Testis (tissue), 2 donors: ENCODE measurements at regions not wholly inside any gene's neighbourhood (a gene's known extent, or its start where the extent isn't known, plus 50 kb on each side); places are given as distances from the start of the nearest gene placed in this dataset.

Experiments
- CTCF ChIP-seq, 3 experiments: fragments of 450-650 bp in 2 of 3; fragments of 200-600 bp in 1 of 3; sonication (generic) in 1 of 3; IDR thresholded peaks; one replicate each; pipeline ENCODE4 v1.5.1; 2016 to 2019; ENCODE audit warnings: antibody characterized with exemption in 3 of 3, mild to moderate bottlenecking in 2 of 3, moderate library complexity in 1 of 3
- POLR2A ChIP-seq: fragments of 450-650 bp; IDR thresholded peaks from one replicate; pipeline ENCODE4 v1.6.1; 2017; ENCODE audit warnings: antibody characterized with exemption, mild to moderate bottlenecking, moderate library complexity

- TF ChIP-seq POLR2A (no peak), CTCF (IDR thresholded peaks at IDR 0.05) (no peak)
Measured at GRCh38 chr6:170464080-170464479, 89.0 kb downstream of the PSMB1 start.
